ENCODE measurements at regions not wholly inside any gene's neighbourhood (a gene's known extent, or its start where the extent isn't known, plus 50 kb on each side); places are given as distances from the start of the nearest gene placed in this dataset.

DNA sequence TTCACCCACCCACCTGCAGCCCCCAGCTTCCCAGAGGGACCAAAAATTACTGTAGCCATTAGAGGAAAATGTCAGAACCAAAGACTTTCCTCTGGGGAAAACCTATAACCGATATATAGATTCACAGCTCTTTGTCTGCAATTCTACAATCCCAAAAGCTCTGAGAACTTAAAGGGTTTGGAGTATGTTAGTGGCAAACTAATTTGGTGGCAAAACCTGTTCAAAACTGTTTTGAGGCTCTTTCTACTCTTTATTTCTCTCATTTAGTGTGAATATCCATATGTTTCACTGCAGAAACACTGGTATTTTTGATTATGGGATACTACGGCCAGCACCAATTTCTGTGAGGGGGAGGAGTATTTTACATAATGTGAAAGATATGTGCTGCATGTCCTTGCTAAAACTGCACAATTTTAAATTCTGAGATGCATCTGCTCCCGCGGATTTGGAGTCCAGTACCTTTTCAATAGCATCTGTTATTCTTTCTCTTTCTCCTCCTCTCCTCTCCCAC lies 87.5 kb upstream of the MTNR1B start (continued):
- TF ChIP-seq, protein P1, sequence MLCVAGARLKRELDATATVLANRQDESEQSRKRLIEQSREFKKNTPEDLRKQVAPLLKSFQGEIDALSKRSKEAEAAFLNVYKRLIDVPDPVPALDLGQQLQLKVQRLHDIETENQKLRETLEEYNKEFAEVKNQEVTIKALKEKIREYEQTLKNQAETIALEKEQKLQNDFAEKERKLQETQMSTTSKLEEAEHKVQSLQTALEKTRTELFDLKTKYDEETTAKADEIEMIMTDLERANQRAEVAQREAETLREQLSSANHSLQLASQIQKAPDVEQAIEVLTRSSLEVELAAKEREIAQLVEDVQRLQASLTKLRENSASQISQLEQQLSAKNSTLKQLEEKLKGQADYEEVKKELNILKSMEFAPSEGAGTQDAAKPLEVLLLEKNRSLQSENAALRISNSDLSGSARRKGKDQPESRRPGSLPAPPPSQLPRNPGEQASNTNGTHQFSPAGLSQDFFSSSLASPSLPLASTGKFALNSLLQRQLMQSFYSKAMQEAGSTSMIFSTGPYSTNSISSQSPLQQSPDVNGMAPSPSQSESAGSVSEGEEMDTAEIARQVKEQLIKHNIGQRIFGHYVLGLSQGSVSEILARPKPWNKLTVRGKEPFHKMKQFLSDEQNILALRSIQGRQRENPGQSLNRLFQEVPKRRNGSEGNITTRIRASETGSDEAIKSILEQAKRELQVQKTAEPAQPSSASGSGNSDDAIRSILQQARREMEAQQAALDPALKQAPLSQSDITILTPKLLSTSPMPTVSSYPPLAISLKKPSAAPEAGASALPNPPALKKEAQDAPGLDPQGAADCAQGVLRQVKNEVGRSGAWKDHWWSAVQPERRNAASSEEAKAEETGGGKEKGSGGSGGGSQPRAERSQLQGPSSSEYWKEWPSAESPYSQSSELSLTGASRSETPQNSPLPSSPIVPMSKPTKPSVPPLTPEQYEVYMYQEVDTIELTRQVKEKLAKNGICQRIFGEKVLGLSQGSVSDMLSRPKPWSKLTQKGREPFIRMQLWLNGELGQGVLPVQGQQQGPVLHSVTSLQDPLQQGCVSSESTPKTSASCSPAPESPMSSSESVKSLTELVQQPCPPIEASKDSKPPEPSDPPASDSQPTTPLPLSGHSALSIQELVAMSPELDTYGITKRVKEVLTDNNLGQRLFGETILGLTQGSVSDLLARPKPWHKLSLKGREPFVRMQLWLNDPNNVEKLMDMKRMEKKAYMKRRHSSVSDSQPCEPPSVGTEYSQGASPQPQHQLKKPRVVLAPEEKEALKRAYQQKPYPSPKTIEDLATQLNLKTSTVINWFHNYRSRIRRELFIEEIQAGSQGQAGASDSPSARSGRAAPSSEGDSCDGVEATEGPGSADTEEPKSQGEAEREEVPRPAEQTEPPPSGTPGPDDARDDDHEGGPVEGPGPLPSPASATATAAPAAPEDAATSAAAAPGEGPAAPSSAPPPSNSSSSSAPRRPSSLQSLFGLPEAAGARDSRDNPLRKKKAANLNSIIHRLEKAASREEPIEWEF (CRISPR knock-in tag; IDR thresholded peaks at IDR 0.05): no peak
- TF ChIP-seq MAFK (IDR thresholded peaks at IDR 0.05; ENCODE audit: low read length) (no peak), ZNF253 (CRISPR knock-in tag; conservative IDR thresholded peaks at IDR 0.05) (no peak), SNIP1 (IDR thresholded peaks at IDR 0.05; ENCODE audit: low read depth) (no peak), ZNF778 (CRISPR knock-in tag; IDR thresholded peaks at IDR 0.05) (no peak), ATF1 (CRISPR knock-in tag; IDR thresholded peaks at IDR 0.05) (no peak), ATF1 (tag; IDR thresholded peaks at IDR 0.05) (no peak), TBL1XR1 (IDR thresholded peaks at IDR 0.05; ENCODE audit: low read length in 2 of 2) (no peak)

Data from K562 (cell line).